Activated B cell treated with CpG ODN at 0.5 μM for 24 hours (primary cell): ENCODE measurements at regions not wholly inside any gene's neighbourhood (a gene's known extent, or its start where the extent isn't known, plus 50 kb on each side); places are given as distances from the start of the nearest gene placed in this dataset.

Experiments
- ATAC-seq: fragments of 200-7000 bp; cut with Tn5 transposase; one replicate; pipeline ENCODE4 v1.10.0; 2021; ENCODE audit warnings: low read depth, mild to moderate bottlenecking, moderate library complexity
- CTCF ChIA-PET: fragments of 350-600 bp; sonication (Branson Sonifier 250); formaldehyde crosslinking; loops from one replicate; lab custom pipeline; 2021; ENCODE audit warnings: antibody characterized with exemption; lab: Charles Lee
- POLR2A ChIA-PET: fragments of 350-600 bp; sonication (Branson Sonifier 250); formaldehyde crosslinking; loops from one replicate; lab custom pipeline; 2021; ENCODE audit warnings: antibody characterized with exemption; lab: Charles Lee
- DNase-seq: peaks from one replicate; pipeline ENCODE4 v3.0.0; 2022
- H3K27ac Mint-ChIP-seq: one replicate; pipeline ENCODE4 v1.8.0; 2020; ENCODE audit warnings: mixed read lengths
- H3K27me3 Mint-ChIP-seq: one replicate; pipeline ENCODE4 v1.8.0; 2021; ENCODE audit warnings: mixed read lengths
- H3K36me3 Mint-ChIP-seq: one replicate; pipeline ENCODE4 v1.8.0; 2021; ENCODE audit warnings: low read depth, mixed read lengths
- H3K4me1 Mint-ChIP-seq: one replicate; pipeline ENCODE4 v1.8.0; 2021; ENCODE audit warnings: mixed read lengths
- H3K4me3 Mint-ChIP-seq: one replicate; pipeline ENCODE4 v1.8.0; 2020; ENCODE audit warnings: mild to moderate bottlenecking, mixed read lengths
- H3K9me3 Mint-ChIP-seq: one replicate; pipeline ENCODE4 v1.8.0; 2020; ENCODE audit warnings: mixed read lengths
- intact Hi-C: fragments of 100-400 bp; cut with micrococcal nuclease; formaldehyde crosslinking; loops from one replicate; pipeline ENCODE4 v1.15.1; 2024
- TF ChIP-seq, protein P1 (sequence below): fragments of 200-600 bp; IDR thresholded peaks from one replicate; pipeline ENCODE4 v1.8.0; 2022; ENCODE audit warnings: antibody characterized with exemption, mild to moderate bottlenecking

DNA sequence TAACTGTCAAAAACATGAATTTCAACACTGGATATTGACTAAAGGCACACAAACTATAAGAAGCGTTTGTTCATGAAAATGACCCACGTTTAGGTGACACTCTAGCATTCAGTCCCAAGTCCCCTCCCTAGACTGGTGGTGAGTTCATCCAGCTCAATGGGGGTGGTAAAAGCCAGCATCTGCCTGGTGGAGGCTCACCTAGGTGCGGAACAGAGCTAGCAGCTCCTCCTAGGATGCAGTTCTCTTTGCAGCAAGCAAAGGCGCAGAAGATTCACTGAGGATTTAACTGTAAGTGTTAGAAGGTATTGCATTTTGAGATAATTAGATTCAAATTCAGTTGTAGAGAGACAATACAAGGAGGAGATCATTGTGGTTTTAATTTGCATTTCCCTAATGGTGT lies 87.6 kb downstream of the VSTM2A start:
- Mint-ChIP-seq H3K9me3 (peaks cover 5% of the 10 kb centered on the region), H3K4me1 (no peaks in the 10 kb centered on the region), H3K27me3 (no peaks in the 10 kb centered on the region), H3K4me3 (no peak overlapping the region), H3K27ac (no peak overlapping the region), H3K36me3 (no peaks in the 10 kb centered on the region)
- TF ChIP-seq, protein P1, sequence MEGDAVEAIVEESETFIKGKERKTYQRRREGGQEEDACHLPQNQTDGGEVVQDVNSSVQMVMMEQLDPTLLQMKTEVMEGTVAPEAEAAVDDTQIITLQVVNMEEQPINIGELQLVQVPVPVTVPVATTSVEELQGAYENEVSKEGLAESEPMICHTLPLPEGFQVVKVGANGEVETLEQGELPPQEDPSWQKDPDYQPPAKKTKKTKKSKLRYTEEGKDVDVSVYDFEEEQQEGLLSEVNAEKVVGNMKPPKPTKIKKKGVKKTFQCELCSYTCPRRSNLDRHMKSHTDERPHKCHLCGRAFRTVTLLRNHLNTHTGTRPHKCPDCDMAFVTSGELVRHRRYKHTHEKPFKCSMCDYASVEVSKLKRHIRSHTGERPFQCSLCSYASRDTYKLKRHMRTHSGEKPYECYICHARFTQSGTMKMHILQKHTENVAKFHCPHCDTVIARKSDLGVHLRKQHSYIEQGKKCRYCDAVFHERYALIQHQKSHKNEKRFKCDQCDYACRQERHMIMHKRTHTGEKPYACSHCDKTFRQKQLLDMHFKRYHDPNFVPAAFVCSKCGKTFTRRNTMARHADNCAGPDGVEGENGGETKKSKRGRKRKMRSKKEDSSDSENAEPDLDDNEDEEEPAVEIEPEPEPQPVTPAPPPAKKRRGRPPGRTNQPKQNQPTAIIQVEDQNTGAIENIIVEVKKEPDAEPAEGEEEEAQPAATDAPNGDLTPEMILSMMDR, result no peak
- POLR2A ChIA-PET, result no interaction called here
- intact Hi-C loops, result no loop called here
- no peak for ATAC-seq
- DNase-seq, result no peak
- CTCF ChIA-PET, result no interaction called here

DNA sequence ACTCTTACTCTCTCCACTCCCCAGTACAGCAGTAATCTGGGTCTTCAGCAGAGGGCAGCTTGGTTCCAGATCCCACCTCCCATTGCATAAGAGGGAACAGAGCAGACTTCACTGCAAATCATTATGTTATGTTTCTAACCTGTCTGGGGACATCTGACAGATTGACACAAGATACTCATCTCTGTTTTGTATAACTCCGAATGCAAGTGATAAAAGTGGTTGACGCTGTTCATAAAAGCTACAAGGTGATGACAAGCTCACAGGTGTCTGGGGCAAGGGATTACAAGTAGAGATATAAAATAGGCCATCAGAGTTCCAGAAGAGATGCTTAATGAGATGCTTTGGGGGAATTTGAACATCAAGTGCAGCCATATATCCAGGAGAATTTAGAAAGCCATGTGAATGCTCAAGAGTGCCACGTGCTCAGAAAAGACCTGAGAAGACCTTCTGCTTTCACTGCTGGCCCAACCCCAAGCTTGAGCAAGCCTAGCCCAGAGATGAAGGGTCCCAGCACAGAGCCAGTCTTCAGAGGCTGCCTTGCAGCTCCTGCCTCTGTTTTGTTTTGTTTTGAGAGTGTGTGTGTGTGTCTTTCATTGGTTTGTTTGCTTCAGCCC lies 80.6 kb downstream of the VSTM2A start:
- H3K9me3 Mint-ChIP-seq, result no peaks in the 10 kb centered on the region
- H3K4me1 Mint-ChIP-seq, result no peaks in the 10 kb centered on the region
- DNase-seq, result no peak
- intact Hi-C loops, result no loop called here
- POLR2A ChIA-PET, result no interaction called here
- no peaks in the 10 kb centered on the region for H3K36me3 Mint-ChIP-seq
- TF ChIP-seq, protein P1, result no peak
- H3K27me3 Mint-ChIP-seq, result no peaks in the 10 kb centered on the region
- CTCF ChIA-PET, result no interaction called here
- H3K4me3 Mint-ChIP-seq, result no peak overlapping the region
- H3K27ac Mint-ChIP-seq, result no peak overlapping the region
- no peak for ATAC-seq
